NCI-H2029 treated with DMSO at 0.1 percent for 48 hours (cell line): ENCODE measurements at regions not wholly inside any gene's neighbourhood (a gene's known extent, or its start where the extent isn't known, plus 50 kb on each side); places are given as distances from the start of the nearest gene placed in this dataset.
"Not testable (repeated sequence)": the region's sequence is repeated elsewhere in the genome, so short reads cannot be mapped to it uniquely, and the experiment has no call there.

Experiments
- DNase-seq: peaks from one replicate; lab custom pipeline; 2025; lab: John Stamatoyannopoulos, UW

DNA sequence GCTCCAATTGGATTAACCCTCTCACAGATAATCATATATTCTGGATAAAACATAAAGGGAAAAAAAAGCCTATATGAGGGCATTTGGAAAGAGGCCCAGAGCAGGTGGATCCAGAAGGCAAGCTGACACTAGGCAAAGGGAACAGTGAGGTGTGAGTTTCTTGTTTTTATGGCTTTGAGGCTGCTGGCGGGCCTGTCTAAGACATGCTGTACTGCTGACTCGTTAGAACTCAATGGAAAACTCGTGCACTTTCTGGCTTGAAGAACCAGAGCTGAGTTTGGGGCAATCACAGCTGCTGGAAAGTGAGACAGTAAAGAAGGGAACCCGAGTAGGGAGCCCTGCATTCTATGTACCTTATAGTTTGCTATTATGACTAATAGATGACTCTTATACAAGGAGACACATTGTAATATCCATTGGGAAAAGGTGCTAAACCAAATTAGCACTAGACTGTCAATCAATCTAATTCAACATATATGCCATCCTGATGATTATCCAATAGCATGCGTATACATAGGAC lies 637.1 kb downstream of the GATA3 start:
- no peak for DNase-seq

DNA sequence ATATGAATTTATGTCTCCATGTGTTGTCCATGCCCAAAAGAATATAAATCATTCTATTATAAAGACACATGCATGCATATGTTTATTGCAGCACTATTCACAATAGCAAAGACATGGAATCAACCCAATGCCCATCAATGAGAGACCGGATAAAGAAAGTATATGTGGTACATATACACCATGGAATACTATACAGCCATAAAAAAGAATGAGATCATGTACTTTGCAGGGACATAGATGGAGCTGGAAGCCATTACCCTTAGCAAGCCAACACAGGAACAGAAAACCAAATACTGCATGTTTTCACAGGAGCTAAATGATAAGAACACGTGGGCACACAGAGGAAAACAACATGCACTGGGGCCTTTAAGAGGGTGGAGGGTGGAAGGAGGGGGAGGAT lies 639.1 kb downstream of the GATA3 start:
- DNase-seq, result not testable (repeated sequence)

DNA sequence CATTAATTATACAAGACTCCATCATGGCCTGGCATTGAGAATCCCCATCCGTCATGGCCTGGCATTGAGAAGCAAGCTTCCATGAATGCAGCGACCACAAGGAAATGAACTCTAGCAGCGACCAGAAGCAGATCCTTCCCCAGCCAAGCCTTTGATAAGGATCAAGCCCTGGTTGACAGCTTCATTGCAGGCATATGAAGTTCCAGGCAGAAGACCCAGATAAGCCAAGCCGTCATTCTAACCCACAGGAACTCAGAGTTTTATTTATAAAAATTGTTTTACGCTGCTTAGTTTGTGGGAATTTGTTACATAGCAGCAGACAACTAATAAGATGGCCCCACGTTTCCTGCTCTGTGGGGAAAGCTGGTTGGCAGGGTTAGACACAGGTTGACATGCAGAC lies 642.3 kb downstream of the GATA3 start:
- no peak for DNase-seq

DNA sequence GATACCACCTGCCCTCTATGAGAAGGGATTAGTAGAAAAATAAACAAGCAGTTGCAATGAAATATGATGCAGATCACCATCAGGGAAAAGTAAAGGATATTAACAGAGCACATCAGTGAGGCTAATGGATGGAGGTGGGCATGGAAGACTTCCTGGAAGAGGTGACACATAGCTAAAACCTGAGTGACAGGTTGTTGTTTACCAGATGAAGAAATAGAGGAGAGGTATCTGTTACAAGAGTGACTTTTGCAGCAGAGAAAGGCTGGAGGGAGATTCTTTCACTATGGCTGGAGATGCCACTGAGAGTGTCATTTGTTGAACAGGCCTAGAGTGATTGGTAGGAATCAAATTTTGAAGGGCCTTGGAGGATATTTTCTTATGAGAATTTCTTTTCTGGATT lies 646.2 kb downstream of the GATA3 start:
- no peak for DNase-seq

DNA sequence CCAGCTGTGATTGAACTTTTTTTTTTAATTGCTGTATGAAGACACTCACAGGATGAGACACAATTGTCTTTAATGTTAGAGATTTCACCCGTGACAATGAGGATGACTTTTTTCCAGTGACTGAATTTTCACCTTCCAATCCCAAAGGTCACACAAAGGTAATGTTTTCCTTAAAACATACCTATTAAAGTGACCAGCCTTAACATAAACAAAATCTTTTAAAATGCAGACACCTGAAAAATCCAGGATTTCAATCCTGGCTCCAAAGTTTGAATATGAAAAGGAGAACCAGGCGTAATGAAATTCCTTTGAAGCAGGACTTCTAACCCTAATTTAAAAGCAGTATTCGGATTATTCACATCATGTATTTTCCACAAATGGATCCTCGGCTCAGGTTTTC lies 647.7 kb downstream of the GATA3 start:
- DNase-seq, result no peak

DNA sequence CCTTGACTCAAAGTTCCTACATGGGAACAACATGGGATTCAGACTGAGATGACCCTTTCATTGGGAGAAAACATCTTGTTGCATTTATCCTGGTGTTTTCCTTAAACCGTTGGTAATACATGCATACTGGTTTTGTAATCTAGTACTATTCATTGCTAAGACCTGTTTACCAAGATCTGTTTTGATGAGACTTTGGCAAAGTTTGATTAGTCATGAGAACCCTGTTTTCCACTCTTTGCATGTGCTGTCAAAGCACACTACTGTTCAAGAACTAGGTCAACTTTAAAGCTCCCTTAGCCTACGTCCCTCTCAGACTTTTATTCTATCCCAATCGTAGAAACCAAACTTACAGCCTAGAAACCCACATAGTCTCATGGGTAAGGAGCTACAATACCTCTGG lies 650.9 kb downstream of the GATA3 start:
- DNase-seq, result no peak

DNA sequence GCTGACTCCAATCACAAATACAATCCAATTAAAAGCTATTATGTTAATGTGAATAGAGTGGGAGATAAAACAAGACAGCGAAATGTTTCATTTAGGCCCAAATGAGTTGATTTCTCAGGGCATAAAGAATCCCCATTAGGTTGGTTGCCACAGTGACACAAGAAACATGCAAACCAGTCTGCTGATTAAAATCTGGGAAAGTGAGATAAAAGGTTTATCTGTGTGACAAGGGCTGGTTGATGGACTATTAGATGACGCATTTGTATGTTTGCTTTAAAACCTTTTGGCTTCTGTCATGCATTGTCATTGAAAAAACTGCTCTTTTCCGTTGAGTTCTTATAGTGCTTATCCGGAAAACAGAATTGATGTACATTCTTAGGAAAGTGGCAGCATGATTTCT lies 658.2 kb downstream of the GATA3 start:
- no peak for DNase-seq

DNA sequence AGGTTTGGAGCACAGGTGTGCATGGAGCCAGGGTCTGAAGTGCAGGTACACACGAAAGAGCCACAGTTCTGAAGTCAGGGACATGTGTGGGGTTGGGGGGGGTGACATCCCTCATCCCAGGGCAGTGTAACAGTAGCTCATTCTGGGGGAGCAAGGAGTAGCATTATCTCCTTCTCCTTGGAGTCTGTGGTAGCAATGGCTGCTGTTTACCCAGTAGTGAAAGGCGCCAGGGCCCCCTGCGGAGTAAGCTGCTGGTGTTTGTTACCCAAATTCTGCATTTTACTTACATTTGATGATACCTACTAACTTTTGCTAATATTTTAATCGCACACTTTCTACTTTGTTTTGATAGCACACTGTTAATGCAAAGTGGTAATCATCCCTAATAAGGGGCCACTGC lies 665.5 kb downstream of the GATA3 start:
- no peak for DNase-seq

DNA sequence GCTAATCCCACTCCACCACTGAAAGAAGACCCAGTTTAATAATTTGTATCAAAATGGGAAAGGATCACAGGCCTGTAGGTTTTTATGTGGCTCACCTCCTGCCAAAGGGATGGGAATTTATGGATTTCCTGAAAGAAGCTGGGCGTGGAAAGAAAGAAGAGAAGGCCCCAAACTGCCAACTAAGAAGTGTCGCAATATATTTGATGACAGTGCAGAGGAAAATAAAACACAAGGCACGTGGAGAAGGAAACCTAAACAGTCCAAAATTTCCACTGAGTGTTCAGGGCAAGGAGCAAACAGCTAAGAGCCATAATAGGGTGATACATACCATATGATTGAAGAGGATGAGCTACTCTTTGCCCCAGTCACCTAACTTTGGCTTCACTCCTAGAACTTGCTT lies 667.2 kb downstream of the GATA3 start:
- DNase-seq, result no peak

DNA sequence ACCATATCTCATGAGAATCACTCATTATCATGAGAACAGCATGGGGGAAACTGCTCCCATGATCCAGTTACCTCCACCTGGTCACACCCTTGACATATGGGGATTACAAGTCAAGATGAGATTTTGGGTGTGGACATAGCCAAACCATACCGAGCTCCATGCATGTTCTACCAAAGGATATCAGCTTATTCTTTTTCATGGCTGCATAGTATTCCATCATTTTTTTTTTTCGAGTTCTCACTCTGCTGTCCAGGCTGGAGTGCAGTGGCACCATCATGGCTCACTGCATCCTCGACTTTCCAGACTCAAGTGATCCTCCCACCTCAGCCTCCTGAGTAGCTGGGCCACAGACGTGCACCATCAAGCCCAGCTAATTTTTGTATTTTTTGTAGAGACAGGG lies 668.3 kb downstream of the GATA3 start:
- DNase-seq, result no peak

DNA sequence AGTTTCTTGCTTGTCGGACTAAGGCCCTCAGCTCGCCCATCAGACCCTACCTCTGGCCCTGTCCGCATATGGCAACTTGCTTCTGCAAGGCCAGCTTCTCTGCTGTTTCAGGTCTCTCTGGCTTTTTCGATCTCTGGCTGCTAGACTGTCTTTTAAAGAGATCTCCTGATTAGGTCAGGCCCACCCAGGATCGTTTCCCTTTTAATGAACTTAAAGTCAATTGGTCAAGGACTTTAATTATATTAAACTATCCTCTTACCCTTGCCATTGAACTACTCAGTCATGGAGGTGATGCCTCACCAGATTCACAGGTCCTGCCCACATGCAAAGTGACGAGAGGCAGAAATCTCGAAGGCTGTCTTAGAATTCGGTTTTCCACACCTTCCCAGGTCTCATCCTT lies 670.9 kb downstream of the GATA3 start:
- no peak for DNase-seq

DNA sequence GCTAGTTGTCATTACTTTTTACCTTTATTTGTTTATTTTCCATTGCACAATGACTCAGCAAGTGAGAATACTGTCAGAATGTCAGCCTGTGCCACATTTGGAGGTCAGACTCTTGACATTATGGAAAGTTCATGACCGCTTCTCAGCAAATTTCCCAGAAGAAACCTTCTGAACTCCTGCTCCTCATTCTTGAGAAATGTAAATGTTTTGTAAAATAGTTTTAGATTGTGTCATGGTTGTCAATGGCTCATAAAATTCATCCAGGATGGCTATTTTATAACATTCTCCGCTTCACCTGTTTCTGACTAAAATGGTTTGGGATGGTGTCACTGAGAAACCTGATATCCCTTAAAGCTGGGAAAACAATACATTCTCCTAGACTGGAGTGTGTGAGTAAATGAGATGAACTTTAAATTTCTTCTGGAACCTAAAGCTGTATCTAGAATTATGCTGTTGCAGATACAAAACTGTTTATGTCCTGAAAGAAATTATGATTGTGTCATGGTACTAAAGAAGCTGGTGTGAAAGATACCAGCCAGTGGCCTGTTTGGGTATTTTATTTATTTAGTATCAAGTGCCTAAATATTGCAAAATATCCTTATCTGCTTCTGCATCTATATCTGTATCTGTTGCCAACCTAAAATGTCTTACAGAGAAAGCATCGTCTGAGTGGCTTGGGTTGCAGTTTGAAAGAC lies 671.7 kb downstream of the GATA3 start:
- DNase-seq, result no peak

DNA sequence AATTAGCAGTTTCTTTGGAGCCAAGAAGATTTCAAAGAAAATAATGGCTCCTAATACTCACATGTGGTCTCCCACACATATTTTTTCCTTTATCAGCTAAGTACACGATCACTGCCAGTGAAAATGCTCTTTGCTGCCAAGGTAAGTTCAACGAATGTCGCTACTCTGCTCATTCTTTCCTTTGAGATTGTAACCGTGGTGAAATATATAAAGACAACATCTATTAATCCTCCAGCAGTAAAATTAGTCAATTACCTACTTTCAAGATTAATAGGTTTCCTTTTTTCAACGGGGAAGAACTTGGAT lies 672.2 kb downstream of the GATA3 start:
- DNase-seq, result no peak

DNA sequence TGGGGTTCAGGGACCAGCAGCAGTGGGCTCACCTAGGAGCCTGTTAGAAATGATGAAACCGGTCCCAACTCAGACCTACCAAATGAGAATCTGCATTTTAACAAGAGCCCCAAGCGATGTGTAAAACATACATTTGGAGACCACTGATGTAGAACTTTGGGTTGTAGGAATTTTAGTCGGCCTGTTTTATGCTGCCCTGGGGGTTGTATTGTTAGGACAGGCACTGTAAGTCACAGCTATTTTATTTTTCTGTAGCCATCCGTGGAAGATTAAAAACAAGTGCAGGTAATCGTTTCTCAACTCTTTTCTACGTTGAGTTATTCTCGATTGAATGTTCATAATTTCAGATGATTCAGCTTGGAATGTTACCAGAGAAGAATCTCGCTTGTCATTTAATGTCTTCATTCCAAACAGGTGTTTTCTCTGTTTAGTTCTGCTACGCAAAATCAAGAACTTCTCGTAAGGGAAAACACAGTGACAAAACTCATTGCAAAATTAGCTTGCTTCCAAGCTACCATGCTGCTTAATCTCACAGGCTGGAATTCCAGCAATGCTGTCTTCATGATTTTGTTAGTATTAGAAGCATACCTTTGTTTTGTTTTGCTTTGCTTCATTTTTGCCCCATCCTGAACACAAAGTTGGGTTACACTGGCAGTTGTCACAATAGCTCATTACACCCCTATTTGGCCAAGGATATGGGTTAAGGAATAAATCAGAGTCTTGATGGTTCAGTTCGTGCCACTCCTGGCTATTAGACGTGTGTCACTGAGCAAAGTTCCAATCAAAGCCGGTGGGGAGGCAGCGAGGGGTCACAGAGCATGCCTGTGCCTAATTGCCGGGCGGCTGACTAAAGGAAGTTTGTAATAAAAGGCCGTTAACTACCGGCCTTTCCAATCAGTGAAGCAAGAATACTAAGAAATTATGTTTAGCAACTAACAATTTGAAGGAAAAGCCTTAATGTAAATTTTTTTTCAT lies 676.9 kb downstream of the GATA3 start:
- DNase-seq, result no peak

DNA sequence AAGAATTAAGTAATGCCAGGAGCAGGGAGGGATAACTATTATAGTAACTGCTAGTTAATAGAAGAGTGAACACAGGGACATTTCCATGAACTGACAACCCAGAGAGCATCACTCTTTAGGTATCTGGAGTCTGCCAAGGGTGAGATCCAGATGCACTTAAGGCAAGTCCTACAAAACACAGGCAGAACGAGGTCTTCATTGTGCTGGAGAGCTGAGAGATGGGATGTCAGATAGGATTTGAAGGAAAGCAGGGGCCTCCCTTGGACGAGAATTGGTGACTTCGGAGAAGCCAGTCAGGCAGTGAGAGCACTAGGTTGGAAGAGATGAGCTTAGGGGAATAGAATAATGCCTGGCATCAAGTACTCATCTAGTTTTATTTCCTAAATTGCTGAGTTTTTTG lies 684.5 kb downstream of the GATA3 start:
- DNase-seq, result no peak

DNA sequence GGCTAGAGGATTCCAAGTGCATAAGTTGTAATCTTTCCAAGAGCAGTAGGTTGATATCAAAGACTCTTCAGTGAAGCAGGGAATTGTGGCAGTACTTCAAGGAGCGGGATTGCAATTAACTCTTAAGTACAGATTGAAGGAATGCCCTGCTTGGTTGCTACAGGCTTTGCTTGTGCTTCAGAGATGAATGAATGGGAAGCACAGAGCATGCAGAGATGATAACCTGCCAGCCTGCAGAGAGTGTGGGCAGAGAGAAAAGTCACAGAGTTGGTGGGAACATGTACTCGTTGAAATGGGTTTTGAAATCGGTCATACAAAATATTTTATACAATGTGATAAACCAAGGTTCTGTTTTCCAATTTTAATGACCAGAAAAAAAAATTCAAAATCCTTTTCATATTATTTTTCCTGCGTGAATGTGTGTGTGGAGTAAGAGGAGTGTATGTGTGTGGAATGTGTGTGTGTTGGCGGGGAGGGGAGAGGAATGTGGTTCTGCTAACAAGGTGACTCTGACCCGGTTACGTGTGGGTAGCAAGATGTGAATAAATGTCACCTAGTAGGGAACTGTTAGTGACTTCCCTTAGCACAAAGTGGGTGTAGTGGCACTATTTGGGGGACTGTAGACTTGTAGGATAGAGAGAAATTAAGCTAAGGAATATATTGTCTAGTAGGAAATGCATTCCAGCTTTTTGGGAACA lies 697.8 kb downstream of the GATA3 start:
- DNase-seq, result no peak

DNA sequence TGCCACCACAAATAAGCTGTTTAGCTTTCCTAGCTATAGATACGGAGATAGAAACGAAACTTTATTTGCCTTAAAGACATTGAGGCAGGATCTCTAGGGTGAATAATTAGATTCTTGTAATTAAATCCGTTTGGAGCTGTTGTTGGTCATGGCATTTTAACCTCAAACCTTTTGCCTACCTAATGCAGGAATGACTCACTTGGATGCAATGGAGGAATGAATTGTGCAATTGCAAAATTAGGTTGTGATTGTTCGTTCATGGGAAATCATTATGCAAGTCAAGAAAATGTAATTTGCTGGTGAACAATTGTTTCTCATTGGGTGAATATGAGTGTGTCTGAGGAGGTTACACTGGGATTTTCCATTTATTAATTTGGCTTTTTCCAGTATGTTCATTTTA lies 703.5 kb downstream of the GATA3 start:
- DNase-seq, result no peak

DNA sequence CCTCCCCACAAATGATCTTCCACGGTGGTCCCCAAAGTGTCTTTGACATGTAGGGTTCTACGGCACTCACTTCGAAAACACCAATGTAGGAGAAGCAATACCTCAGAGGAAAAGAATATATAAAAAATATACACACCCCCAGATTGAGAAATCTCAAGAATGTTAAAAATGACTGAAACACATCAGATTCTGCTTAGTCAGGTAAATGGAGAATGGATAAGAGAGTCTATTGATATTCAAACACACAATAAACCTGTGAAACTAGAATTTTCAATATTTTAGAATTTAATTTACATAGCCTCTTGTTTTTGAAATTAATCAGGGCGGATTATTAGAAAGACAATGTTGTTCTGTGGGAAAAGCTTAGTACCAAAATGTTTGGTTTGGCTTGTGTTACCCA lies 712.4 kb downstream of the GATA3 start:
- DNase-seq, result no peak

DNA sequence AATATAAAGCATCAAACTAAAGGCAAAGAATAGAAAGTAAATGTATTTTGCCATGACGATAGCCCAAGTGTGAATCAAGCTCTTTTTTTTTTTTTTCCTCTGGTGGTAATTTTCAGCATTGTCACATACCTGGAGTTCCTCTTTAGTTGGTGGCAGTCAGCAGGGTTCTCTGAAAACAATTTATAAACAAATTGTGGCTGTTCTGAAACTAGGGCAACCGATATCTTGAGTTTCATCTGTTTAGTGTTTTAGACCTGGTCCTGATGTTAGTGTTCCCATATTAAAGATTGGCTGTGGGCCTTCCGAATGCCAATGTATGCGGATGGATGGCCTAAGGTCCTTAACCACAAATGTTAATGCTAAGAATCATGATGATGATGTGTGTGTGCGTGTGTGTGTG lies 713.1 kb downstream of the GATA3 start:
- no peak for DNase-seq

DNA sequence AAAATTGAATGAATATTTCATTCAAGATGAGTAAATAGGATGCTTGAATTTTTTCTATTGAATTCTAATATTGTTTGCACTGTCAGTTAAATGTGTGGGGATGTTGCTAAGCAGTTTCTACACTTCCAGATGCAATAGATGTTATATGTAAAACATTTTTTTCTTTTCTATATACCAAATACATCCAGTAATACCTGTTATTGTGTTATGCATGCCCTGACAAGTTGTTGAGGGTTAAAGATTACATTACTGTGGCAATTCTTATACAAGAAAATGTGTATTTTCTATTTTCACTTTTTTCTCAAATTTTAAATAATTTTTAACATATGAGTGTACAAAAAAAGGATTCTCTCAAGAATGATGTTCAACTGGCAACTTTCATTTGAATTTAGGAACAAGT lies 713.9 kb downstream of the GATA3 start:
- no peak for DNase-seq

DNA sequence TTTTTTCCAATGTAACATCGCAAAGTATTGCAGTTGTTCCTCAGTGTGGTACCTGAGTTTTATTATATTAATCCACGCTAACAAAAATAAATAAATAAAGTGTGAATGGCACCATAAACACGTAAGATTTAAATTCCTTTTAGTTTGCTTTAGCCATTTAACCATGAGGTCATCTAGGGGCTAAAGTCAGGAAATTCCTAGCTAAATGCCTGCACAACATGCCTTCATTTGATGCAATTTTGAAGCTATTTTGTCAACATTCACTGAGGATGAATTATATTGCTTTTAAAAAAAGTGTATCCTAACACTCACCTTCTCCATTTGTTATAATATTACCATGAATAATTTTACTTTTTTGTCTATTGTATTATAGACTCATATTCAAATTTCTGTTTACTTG lies 714.4 kb downstream of the GATA3 start:
- no peak for DNase-seq

DNA sequence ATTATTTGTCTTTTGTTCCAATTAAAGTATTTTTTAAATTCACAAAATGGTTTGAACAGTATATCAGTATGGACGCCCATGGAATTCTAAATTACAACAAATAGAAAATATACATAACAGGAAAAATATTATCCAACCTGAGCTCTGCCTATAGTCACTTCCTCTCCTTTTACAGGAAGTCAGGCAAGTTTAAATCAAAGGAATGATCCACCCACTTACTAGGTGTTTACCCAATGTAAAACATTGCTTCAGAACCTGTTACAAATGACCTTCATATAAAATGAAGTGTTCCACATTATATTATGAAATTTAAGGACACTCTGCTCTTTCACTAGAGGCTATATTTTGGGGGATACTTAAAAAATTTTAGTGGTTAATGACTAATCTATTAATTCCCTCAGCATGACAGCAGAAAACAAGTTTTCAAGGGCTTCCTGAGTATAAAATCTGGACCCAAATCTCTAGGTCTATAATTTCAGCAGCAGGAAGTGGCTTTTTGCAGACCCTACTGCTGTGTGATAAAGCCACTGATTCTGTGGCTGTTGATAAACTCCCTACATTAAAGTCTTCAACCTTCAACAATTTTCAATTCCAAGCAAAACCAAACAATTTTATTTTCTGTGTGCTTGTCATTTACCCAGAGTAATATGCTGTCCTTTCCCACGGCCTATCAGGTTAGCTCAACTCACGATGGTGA lies 722.6 kb downstream of the GATA3 start:
- DNase-seq, result no peak
